ENCODE measurements at regions not wholly inside any gene's neighbourhood (a gene's known extent, or its start where the extent isn't known, plus 50 kb on each side); places are given as distances from the start of the nearest gene placed in this dataset.

- no peak for TF ChIP-seq POLR2A (IDR thresholded peaks at IDR 0.05)
- no peak for TF ChIP-seq CTCF (IDR thresholded peaks at IDR 0.05)
Observed at GRCh38 chr4:43380093-43380492, 487.6 kb downstream of the GRXCR1 start.
